ELR (cell line): ENCODE measurements at regions not wholly inside any gene's neighbourhood (a gene's known extent, or its start where the extent isn't known, plus 50 kb on each side); places are given as distances from the start of the nearest gene placed in this dataset.
A peak's percentile ranks its signal among the peaks of the same experiment; 100 is the strongest.
"Not testable (repeated sequence)": the region's sequence is repeated elsewhere in the genome, so short reads cannot be mapped to it uniquely, and the experiment has no call there.

Experiments
- DNase-seq: peaks from one replicate; pipeline ENCODE4 v3.0.0-alpha.2; 2015; ENCODE audit warnings: low read depth

DNA sequence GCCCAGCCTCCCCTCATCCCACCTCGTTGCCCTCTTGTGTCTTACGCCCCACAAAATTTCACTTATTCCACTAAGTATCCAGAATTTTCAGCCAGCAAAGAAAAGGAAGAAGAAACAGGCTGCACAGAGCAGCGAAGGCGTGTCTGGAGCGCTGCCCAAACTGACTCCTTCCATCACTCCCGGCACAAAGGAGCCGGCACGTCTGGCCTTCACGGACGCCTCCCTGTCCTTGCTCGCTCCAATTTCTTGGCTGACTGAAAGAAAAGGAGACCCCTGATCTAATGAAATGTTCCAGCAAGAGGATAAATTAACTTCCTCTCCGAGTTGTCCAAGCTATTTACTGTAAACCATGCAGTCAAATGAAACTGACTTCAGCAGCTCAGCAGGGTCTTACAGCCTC lies 152.3 kb upstream of the CDH4 start:
- DNase-seq: no peak

DNA sequence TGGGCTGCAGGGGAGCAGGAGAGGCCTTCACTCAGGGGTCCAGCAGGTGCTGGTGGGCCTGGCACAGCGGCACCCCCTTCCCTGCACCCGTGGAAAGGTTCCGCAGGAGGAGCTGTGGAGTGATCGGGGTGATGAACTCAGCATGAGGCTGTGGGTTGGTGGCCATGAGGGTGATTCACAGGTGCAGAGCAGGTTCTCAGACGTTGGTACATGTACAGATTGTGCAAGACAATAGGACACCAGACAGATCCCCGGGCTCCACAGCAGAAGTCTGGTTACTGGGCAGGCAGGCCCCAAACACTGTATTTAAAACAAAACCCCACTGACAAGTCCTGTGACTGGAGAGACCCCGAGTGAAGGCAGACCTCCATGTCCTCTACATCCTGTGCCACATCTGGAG lies 151.6 kb upstream of the CDH4 start:
- no peak for DNase-seq

DNA sequence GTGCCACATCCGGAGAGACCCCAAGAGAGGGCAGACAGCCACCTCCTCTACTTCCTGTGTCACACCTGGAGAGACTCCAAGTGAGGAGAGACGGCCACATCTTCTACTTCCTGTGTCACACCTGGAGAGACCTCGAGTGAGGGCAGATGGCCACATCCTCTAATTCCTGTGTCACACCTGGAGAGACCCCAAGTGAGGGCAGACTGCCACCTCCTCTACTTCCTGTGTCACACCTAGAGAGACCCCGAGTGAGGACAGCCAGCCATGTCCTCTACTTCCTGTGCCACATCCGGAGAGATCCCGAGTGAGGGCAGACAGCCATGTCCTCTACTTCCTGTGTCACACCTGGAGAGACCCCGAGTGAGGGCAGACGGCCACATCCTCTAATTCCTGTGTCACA lies 150.7 kb upstream of the CDH4 start:
- DNase-seq: not testable (repeated sequence)

DNA sequence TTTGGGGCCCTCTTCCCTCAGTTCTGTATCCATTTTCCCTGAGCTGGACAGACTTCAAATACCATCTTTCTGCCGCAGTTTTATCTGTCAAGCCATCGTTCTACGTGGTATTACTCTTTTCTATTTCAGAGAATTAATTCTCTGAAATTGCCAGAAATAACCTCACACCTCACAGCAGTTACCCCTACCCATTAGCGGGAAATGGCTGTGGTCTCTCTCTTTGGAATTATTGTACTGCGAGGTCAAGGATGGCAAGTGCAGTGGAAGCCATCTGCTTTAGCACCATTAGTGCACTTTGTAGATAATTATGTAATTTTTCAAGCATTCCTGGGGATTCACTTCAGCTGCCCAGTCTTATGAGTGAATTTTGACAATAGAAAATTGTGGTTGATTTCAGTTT lies 147.8 kb upstream of the CDH4 start:
- no peak for DNase-seq

DNA sequence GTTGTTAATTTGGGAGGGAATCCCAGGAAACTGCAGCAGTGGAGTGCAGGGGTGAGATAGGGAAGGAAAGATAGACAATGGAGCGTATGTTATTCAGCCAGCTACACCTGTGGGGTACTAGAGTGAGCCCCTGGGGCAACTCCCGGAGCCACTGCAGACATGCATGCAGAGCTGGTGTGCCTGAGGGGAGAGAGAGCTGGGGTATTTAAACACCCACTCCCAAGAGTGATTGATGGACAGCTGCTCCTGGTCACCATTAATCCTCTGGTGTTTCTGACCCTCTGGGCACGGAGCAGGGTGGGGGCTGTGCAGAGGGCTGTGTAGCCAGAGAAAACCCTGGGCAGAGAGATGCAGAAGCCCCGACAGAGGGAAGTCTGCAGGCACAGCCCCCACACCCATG lies 146.7 kb upstream of the CDH4 start:
- no peak for DNase-seq

DNA sequence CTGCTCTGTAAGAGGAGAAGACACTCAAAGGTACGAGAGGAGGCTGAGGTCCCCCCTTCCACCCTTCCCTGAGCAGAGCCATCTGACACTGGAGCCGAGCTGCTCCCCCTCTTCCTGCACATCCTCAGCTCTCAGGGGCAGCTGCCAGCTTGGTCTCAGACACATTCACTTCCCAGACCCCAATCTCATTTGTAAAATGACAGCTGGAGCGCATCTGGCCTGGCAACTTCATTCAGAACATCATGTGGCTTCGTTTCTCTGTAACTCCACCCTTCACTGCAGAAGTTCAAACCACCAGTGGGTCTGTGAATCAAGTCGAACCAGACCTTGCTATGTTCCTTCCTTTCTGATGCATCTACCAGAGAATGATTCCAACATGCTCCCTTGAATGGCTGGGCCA lies 145.6 kb upstream of the CDH4 start:
- DNase-seq: no peak

DNA sequence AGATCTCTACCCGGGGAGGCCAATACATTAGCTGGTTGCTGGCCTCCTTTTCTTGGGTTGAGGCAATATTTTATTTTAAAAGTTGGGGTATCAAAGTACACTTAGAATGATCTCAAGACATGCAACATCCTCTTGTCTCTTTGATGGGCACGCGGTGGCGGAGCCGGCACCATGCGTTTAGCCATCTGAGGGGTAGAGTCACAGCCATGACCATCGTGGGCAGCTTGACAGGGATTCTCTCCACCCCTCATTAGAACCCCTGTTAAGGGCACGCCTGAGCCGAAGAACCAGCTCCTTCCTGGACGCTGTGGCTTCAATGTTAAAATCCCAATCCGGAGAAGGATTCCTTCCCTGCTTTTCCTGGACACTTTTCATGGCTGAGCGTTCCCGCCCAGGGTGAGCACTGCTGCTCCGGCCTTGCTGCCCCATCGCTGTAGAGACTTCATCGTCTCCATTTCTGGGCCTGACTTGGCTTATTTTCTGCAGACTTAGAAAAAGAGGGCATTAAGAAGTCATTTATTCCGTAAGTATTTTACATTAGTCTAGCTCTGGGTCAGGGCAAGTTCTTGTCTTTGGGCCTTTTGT lies 142.7 kb upstream of the CDH4 start:
- no peak for DNase-seq

DNA sequence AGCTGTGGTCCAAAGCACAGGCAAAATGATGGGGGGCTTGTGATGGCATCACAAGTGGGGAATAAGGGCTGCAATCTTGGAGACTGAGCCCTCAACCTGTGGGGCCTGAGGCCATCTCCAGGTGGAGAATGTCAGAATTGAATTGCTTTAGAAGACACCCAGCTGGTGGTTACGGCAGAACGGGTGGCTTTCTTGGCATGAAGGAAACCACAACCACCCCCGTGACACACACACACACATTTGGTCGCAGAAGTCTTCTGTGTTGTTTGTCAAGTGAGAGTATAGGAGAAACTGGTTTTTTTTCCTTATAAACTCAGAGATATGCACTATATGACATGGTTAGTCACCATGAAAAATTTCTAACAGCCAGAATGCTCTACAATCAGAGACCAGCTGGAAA lies 139.5 kb upstream of the CDH4 start:
- DNase-seq: no peak

DNA sequence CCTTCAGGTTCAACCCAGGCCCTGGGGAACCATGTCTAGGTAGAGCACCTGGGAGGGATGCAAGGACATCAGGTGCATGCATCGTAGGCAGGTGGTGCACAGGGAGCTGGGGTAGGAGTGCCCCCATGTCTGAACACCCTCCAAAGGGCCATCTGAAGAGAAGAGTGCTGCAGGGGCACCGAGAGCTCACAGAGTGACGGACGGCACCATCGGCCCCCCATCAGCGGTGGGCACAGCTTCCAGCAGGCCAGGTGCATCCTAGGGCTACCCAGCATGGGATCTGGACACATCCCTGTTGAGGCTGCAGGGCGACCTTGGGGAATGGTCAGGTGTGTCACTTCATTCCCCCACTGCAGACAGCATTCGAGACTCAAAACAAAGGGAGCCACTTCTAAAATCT lies 138.3 kb upstream of the CDH4 start:
- DNase-seq: no peak

DNA sequence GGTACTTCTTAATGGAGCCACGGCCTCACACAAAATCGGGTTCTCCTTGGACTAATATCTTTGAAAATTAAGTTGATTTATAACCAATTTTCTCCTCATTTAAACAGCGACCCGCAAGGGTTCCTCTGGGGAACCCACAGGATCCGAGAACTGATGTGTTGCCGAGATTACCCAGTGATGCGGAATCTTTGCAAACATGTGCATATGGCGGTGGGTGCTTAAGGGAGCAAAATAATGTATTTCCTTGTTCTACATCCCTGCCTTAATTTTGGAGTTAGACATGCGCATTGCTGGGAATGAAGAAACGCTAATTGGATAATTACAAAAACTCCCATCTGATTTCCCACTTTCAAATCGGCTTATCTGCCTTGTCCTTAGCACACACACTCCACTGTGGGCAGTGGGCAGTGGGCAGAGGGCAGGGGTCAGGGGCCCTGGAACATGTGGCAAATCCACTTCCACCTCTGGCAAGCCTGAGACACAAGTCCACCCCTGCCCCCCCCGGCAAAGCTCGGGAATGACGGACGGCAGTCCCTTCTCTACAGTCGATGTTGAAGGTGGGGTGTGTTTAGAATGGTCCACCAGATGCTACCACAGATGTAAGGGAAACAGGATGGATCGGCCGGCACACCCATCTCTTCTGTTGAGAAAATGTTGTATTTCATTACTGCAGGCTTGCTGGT lies 137.4 kb upstream of the CDH4 start:
- no peak for DNase-seq

DNA sequence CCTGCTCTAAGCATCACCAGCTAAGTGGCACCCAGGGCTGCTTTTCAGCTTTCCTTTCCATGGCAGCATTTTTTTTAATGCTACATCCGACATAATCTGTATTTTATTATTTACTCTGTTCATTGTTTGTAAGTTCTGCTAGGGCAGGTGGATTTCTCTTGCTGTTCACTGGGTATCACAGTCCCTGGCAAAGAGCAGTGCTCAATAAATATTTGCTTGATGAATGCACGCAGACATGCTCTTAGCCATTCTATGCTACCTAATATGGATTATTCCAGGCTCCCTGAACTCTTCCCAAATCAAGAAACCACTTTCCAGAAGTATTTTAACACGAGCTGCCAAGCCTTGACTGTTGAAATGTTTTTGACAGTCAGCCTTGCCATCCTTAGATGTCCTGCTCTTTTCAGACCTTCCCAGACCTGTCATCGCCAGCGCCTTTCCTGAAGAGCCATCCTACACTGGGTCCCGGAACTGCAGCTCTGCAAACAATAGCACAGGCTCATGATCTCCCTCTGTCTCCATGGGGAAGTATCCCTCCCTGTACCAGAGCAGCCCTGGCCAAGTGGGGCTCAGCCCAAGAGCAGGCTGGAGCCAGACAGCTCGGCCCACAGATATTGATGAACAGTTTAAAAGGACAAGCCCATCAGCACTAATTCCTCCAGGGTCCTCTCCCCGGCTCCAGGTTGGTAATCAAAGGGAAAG lies 136.5 kb upstream of the CDH4 start:
- no peak for DNase-seq

DNA sequence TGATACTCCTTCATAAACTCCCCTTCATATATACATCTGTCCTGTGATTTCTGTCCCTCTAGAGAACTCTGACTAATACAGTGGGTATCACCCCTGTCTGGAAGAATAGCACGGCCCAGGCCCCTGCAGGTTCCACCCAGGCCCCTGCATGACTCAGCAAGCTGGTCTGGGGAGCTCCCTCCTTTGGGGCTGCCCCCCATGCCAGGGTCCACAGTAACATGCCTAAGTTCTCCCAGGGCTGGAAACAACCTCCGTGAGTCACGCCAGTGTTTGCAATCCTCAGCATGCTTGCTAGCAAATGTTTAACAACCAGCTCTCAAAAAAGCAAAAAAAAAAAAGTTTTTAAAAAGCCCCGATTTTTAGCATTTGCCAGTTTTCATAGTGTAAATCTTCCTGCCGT lies 134.3 kb upstream of the CDH4 start:
- DNase-seq: peak; percentile 85

DNA sequence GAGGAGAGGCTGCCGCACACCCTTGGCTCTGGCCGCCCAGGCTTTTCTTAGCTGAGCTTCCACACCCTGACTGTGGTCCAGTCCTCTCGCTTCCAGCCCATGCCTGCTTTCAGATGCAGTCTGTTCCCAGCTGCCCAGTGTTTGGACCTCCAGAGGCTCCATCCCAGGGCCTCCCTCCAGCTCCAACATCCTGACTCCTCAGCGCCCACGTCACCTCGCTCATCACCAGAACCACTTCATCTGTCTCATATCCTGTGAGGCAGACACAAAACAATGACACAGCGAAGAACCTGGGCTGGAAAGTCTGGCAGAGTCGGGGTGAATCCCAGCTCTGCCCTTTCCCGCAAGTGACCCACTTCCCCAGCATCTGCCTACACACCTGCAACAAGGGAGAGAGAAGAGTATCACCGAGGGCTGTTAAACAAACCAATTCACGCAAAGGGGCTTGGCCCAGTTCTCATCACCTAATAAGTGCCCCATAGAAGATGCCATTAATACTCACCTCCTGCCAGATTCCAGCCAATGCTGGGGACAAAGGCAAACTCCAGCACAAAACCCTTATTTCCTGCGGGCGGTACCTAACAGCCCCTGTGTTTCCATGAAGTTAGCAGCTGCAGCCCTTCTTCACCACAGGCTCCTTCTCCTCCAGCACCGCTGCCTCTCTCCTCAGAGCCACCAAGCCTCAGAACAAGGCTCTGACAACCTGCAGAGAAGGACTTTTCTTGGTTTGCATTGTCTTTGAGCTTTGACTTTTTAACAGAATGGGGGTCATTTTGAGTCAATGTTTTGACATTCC lies 133.4 kb upstream of the CDH4 start:
- peak; percentile 93 for DNase-seq

DNA sequence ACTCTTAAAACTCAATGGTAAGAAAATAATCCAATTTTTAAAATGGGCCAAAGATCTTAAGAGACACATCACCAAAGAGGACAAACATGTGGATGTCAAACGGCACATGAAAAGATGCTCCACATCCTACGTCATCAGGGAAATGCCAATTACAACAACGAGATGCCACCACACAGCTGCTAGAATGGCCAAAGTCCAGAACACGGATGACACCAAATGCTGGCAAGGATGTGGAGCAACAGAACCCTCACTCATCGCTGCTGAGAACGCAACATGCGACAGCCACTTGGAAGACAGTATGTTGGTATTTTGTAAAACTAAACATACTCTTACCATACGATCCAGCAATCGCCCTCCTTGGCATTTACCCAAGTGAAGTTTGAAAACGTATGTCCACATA lies 132.8 kb upstream of the CDH4 start:
- DNase-seq: no peak

DNA sequence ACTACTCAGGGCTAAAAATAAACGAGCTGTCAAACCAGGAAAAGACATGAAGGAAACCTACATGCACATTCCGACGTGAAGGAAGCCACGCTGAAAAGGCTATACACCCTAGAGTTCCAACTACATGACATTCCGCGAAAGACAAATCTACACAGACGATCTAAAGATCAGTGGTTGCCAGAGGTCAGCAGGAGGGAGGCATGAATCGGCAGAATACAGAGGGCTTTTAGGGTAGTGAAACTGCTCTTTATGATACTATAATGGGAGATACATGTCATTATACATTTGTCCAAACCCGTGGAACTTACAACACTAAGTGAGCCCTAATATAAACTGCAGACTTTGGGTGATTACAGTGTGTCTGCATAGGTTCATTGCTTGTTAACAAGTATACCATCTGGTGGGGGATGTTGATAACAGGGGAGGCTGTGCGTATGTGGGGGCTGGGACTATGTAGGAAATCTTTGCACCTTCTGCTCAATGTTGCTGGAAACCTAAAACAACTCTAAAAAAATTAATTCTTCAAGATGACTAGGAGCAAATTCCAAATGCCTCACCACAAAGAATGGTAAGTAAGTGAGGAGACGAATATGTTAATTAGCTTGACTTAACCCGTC lies 132.2 kb upstream of the CDH4 start:
- no peak for DNase-seq

DNA sequence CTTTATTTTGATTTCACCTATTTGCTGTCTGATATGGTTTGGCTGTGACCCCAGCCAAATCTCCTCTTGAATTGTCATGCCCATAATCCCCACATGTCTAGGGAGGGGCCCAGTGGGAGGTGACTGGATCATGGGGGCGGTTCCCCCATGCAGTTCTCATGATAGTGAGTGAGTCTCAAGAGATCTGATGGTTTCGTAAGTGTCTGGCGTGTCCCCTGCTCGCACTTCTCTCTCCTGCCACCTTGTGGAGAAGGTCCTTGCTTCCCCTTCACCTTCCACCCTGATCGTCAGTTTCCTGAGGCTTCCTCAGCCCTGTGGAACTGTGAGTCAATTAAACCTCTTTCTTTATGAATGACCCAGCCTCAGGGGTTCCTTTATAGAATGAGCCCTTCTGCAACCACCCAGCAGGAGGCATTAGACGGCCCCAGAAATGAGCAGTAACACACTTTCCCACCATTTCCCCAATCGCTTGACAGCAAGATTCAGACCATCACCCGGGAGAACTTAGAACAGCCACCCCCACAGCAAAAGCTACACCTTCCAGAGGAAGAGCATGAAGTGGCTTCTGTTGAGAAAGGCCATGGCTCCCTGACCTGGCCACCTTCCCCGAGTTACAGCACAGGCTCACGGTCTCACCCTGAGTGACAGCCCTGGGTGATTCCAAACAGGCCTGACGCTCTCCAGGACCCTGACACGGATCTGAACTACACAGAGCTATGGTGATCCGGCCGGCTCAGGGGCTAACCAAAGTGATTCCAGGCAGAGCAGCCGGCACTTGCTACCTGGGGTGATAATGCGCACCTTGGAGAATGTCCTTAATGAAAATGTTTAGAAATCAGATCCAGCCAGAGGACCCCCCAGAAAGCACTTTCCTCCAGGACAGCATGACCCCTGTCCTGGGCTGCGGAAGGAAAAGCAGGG lies 131.2 kb upstream of the CDH4 start:
- peak; percentile 90 for DNase-seq

DNA sequence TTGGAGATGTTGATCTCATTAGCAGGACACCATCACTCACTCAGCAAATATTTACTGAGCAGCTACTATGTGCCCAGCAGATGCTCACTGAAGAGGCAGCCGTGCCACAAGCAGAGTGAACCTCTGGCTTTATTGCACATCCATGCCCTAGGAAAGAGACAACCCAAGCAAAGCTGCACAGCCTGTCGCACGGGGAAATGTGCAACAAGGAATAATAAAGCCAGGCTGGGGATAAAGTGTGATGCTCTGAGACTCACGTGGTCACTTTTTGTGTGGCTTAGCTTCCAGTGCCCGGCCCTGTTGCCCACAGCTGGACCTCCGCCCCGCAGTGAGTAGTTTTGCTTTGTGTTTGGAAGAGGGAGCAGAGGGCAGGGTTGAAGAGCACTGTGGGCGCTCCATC lies 130.4 kb upstream of the CDH4 start:
- no peak for DNase-seq

DNA sequence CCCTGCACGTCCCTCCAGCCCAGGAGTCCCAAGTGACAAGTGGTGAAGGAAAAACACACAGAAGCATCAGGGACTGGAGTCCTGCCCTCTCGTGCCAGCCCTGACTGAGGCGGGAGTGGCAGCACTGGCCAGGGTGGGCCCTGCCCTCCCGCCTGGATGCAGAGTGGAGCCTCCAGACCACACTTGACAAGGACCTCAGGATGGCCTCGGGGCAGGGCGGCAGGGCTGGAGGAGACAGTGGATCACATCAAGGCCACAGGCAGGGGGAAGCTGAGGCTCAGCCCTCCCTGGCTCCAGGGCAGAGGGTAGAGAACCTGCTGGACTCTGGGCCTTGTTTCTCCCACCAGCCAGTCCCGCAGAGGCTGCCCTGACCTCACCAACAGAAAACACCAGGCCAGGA lies 128.8 kb upstream of the CDH4 start:
- DNase-seq: no peak

DNA sequence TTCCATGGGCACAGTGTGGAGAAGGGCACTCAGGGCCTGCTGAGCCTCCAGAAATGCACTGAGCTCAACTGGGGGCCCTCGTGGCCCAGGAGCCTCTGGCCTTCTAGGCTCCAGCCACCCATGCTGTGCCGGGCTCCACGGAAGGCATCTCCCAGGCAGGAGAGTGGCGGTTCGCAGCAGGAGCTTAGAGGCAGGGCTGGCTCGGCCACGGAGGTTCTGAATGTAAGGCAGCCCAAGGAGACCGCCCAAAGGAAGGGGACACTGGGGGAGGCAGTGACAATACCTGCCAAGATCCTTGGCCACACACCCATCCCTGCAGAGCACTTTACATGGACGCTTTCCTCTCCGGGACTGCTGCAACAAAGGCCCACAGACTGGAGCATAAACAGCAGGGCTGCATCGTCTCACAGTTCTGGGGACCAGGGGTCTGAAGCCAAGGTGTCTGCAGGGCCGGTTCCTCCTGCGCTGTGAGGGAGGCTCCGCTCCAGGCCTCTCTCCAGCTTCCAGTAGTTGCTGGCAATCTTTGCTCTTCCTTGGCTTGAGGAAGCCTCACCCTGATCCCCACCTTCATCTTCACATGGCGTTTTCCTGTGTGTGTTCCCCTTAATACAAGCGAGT lies 128.2 kb upstream of the CDH4 start:
- no peak for DNase-seq

DNA sequence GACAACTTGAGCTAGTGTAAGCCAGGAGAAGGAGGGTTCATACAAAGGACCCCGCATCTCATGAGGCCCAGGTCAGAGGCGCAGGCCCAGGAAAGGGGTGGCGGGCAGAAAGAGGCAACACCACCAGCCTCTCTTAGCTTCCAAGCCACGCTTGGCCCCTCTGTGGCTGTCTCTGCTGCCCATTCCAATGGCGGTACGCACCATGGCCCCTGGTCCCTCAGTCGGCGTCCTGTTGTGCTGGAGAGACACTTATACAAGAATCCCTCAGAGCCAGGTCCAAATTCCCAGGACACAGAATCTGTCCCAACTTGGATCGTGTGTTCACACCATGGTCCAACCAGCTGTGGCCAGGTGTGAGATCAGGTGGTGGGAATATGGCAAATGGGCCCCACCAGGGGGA lies 127.0 kb upstream of the CDH4 start:
- DNase-seq: no peak
